GM06990 (cell line): ENCODE measurements at regions not wholly inside any gene's neighbourhood (a gene's known extent, or its start where the extent isn't known, plus 50 kb on each side); places are given as distances from the start of the nearest gene placed in this dataset.

ENCODE experiments used
- DNase-seq: peaks from one replicate; pipeline ENCODE4 v3.0.0-alpha.2; 2011; ENCODE audit not compliant: insufficient read length; ENCODE audit errors: extremely low read depth
- H3K27me3 ChIP-seq: replicated peaks from 2 replicates; pipeline ENCODE4 v1.6.0; 2011; ENCODE audit warnings: low read length; ENCODE audit not compliant: control insufficient read depth, insufficient read depth
- H3K36me3 ChIP-seq: 2 replicates; pipeline ENCODE4 v1.5.1; 2011; ENCODE audit warnings: low read length; ENCODE audit not compliant: control insufficient read depth, insufficient read depth
- H3K4me3 ChIP-seq: replicated peaks from 2 replicates; pipeline ENCODE4 v1.5.1; 2011; ENCODE audit warnings: low read depth, mild to moderate bottlenecking, control low read depth, low read length
- TF ChIP-seq, protein P1 (sequence below): IDR thresholded peaks from 2 replicates; pipeline ENCODE4 v1.5.1; 2011; ENCODE audit warnings: low read length, control low read depth, mild to moderate bottlenecking, inconsistent platforms; ENCODE audit not compliant: insufficient read depth, poor library complexity, severe bottlenecking

DNA sequence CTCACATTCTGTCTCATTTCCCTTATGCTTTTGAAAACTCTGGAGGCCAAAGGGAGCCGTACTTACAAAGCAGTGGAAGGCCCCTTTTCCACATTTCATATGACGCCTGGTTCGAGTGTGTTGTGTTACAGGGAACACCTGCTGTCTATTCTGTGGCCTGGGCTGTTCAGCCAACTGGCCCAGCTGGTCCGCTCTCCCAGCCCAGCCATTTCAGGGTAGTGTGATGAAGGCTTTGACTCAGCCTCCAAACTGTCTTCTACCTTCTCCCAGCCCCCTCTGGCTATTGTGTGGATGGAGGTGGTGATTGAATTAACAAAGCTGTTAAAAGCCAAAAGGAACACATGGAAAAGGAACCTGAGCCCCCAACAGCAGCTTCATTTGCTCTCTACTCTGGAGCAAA is 233.8 kb downstream of the ICOS start:
- Histone ChIP-seq H3K27me3 (peaks cover 3% of the 10 kb centered on the region), H3K4me3 (no peak overlapping the region), H3K36me3 (no peaks in the 10 kb centered on the region)
- TF ChIP-seq, protein P1, sequence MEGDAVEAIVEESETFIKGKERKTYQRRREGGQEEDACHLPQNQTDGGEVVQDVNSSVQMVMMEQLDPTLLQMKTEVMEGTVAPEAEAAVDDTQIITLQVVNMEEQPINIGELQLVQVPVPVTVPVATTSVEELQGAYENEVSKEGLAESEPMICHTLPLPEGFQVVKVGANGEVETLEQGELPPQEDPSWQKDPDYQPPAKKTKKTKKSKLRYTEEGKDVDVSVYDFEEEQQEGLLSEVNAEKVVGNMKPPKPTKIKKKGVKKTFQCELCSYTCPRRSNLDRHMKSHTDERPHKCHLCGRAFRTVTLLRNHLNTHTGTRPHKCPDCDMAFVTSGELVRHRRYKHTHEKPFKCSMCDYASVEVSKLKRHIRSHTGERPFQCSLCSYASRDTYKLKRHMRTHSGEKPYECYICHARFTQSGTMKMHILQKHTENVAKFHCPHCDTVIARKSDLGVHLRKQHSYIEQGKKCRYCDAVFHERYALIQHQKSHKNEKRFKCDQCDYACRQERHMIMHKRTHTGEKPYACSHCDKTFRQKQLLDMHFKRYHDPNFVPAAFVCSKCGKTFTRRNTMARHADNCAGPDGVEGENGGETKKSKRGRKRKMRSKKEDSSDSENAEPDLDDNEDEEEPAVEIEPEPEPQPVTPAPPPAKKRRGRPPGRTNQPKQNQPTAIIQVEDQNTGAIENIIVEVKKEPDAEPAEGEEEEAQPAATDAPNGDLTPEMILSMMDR, result no peak
- no peak for DNase-seq

DNA sequence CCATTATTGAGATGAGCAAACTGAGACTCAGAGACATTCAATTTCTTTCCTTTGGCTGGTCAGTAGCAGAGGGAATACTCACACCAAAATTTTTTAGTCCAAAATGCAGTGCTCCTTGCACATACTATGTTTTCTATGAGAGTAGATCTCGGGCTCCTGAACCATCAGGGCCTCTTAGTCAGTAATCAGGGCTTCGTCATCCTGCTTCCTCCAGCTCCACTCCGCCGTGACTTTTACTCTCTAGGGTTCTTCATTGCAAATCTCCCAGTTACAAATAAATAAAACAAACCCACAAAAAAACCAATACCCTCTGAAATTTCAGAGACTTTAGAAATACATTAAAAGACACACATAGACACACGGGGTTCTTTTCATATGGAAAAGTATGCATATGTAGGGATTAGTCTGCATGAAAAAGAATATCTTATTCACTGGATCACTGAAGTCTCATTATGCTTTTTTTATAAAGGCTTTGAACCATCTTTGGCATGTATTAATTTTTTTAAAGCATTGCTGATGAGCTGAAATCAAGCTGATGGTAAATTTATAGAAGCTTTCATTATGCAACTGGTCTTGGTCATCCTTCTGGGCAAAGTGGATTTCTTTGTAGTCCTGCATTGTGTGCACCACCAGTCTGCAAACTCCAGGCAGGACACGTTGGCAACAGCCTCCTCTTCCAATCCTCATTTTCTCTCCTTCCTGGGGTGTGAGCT is 235.0 kb downstream of the ICOS start:
- TF ChIP-seq, protein P1, result no peak
- Histone ChIP-seq H3K27me3 (peaks cover 3% of the 10 kb centered on the region; the same call in 1 of the 2 replicates), H3K36me3 (no peaks in the 10 kb centered on the region), H3K4me3 (no peak overlapping the region)
- no peak for DNase-seq

DNA sequence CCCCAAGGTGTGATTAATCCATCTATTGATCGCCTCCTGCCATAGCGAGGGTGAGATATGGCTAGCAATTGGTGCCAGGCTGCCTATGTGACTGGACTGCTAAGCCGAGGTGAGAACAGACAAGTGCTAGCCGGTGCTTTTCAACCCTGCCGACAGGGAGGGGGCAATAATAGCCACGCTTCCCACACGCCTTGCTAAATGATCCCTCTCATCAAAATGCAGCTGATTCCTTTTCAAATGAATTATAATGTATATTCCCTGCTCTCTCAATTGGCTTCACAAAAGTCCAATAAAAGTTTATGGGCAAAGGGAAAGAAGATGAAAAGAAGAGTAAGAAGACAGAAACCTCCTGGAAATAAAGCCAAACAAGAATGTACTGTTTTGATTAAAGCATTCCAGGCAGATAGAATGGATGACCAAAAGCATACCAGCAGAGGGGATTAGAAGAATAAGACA is 235.6 kb downstream of the ICOS start:
- DNase-seq, result no peak
- peaks cover 3% of the 10 kb centered on the region; the same call in 1 of the 2 replicates for H3K27me3 ChIP-seq
- H3K36me3 ChIP-seq, result no peaks in the 10 kb centered on the region
- TF ChIP-seq, protein P1, result no peak
- H3K4me3 ChIP-seq, result no peak overlapping the region

DNA sequence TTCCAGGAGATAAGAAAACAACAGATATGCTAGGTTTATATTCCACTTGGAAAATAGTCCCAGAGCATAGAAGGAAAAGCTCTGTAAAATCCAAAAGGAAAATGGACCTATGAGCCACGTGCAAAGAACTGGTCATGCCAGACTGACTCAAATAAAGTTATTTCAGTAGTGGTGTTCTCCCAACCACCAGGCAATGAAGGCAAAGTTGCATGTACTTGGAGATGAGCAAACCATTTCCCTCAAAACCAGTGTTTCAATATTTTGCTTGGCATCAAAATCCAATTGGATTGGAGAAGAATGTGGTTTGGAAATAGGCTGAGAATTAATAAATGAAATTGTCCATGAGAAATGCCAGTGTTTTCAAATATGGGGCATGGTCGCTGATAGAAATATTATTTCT is 237.5 kb downstream of the ICOS start:
- peaks cover 3% of the 10 kb centered on the region for H3K27me3 ChIP-seq
- DNase-seq, result no peak

DNA sequence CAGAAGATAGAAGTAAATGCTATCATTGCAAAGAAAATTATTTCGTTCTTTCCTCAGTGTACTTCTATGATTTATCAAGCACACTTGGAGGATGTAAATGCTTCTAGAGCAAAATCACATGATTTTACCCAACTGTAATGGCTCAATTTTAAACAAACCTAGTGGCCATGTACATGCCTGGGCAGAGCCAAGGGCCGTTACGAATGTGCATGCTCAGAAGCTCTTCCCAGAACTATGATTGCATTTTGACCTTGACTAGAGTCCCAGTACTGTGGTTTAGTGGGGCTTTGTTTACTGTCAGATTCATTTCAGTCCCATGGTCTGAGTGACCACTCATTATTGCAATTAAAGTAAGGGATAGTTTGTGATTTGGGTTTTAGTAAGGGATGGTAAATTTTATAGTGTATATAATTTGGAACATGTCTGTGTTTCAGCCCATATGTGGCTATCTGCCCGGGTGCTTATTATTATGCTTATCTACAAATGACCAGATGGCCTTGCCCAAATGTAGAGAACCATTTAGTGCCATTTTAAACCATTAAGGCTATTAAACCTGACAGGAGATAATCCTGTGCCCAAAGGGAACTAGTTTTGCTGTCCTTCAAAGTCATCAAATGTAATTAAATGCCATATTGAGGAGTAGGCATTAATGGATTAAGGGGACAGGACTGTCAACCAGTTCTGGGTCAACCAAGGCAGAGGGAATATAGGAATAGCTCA is 239.1 kb downstream of the ICOS start:
- peaks cover under 1% of the 10 kb centered on the region for H3K27me3 ChIP-seq
- no peak for DNase-seq
- H3K36me3 ChIP-seq, result no peaks in the 10 kb centered on the region
- H3K4me3 ChIP-seq, result no peak overlapping the region
- TF ChIP-seq, protein P1, result no peak

More for the DNA sequence above, 237.5 kb downstream of the ICOS start:
- Histone ChIP-seq H3K4me3 (no peak overlapping the region), H3K36me3 (no peaks in the 10 kb centered on the region)
- TF ChIP-seq, protein P1, result no peak
